NOMO-1 (cell line): ENCODE measurements at regions not wholly inside any gene's neighbourhood (a gene's known extent, or its start where the extent isn't known, plus 50 kb on each side); places are given as distances from the start of the nearest gene placed in this dataset.
"Not testable (repeated sequence)": the region's sequence is repeated elsewhere in the genome, so short reads cannot be mapped to it uniquely, and the experiment has no call there.

Experiments used
- DNase-seq, 2 experiments: peaks; one replicate each; lab custom pipeline; 2025; ENCODE audit not compliant: unreplicated experiment in 2 of 2; lab: John Stamatoyannopoulos, UW

- no peak for DNase-seq
These were observed 227.5 kb upstream of the SERP2 start for GRCh38 chr13:44146138-44146537.

GRCh38 chr13:44147233-44147632 lies 226.4 kb upstream of the SERP2 start:
- no peak for DNase-seq

GRCh38 chr13:44147648-44148047 lies 226.0 kb upstream of the SERP2 start:
- no peak for DNase-seq

GRCh38 chr13:44148159-44148914 lies 225.3 kb upstream of the SERP2 start:
- no peak for DNase-seq

GRCh38 chr13:44149231-44149630 lies 224.4 kb upstream of the SERP2 start:
- DNase-seq: not testable (repeated sequence)

GRCh38 chr13:44149821-44150220 lies 223.8 kb upstream of the SERP2 start:
- DNase-seq: no peak

- no peak for DNase-seq
These were observed 222.2 kb upstream of the SERP2 start for GRCh38 chr13:44151474-44151873.

GRCh38 chr13:44153496-44153895 lies 220.1 kb upstream of the SERP2 start:
- no peak for DNase-seq

GRCh38 chr13:44155422-44156293 lies 218.0 kb upstream of the SERP2 start:
- DNase-seq: no peak

- no peak for DNase-seq
These were observed 217.3 kb upstream of the SERP2 start for GRCh38 chr13:44156294-44156658.

- DNase-seq: no peak
These were observed 216.0 kb upstream of the SERP2 start for GRCh38 chr13:44157606-44158005.

- no peak for DNase-seq
These were observed 215.5 kb upstream of the SERP2 start for GRCh38 chr13:44158098-44158521.

GRCh38 chr13:44158881-44159632 lies 214.6 kb upstream of the SERP2 start:
- DNase-seq: no peak

- DNase-seq: no peak
These were observed 213.9 kb upstream of the SERP2 start for GRCh38 chr13:44159633-44160279.

GRCh38 chr13:44160591-44161191 lies 212.9 kb upstream of the SERP2 start:
- DNase-seq: no peak

- DNase-seq: no peak
These were observed 210.5 kb upstream of the SERP2 start for GRCh38 chr13:44163108-44163507.

GRCh38 chr13:44165221-44165888 lies 208.3 kb upstream of the SERP2 start:
- no peak for DNase-seq

GRCh38 chr13:44165889-44166496 lies 207.6 kb upstream of the SERP2 start:
- no peak for DNase-seq
